ENCODE measurements at regions not wholly inside any gene's neighbourhood (a gene's known extent, or its start where the extent isn't known, plus 50 kb on each side); places are given as distances from the start of the nearest gene placed in this dataset.

DNA sequence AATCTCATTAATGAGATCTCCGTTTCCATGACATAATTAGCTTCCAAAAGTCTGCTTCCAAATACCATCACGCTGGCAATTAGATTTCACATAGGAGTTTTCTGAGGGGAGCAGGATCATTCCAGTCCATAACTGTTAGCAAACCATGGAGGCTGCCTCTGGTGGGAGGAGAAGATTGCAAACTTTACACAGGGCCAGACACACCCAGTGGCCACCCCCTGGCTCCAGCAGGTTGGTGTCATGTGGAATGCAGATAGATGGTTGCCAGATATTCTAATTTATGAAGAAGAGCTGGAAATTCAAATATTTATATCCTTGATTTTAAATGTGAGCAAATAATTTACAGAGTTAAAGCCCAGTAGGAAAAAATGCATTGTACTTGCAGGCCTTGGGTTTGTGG is 164.2 kb downstream of the ICE1 start:
- H3K4me3 ChIP-seq: no peak overlapping the region
- no peak for DNase-seq (ENCODE audit: low read depth in 1 of 2, low spot score in 1 of 2)
- no peaks in the 10 kb centered on the region for H3K27me3 ChIP-seq
- no peaks in the 10 kb centered on the region for H3K4me1 ChIP-seq (ENCODE audit: low read depth)
- TF ChIP-seq, protein P1, sequence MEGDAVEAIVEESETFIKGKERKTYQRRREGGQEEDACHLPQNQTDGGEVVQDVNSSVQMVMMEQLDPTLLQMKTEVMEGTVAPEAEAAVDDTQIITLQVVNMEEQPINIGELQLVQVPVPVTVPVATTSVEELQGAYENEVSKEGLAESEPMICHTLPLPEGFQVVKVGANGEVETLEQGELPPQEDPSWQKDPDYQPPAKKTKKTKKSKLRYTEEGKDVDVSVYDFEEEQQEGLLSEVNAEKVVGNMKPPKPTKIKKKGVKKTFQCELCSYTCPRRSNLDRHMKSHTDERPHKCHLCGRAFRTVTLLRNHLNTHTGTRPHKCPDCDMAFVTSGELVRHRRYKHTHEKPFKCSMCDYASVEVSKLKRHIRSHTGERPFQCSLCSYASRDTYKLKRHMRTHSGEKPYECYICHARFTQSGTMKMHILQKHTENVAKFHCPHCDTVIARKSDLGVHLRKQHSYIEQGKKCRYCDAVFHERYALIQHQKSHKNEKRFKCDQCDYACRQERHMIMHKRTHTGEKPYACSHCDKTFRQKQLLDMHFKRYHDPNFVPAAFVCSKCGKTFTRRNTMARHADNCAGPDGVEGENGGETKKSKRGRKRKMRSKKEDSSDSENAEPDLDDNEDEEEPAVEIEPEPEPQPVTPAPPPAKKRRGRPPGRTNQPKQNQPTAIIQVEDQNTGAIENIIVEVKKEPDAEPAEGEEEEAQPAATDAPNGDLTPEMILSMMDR (IDR thresholded peaks at IDR 0.05; ENCODE audit: low read depth, low read length): no peak
- H3K27ac ChIP-seq: no peak overlapping the region
- H3K9me3 ChIP-seq (ENCODE audit: low read depth): no peaks in the 10 kb centered on the region
- H3K36me3 ChIP-seq: no peaks in the 10 kb centered on the region

DNA sequence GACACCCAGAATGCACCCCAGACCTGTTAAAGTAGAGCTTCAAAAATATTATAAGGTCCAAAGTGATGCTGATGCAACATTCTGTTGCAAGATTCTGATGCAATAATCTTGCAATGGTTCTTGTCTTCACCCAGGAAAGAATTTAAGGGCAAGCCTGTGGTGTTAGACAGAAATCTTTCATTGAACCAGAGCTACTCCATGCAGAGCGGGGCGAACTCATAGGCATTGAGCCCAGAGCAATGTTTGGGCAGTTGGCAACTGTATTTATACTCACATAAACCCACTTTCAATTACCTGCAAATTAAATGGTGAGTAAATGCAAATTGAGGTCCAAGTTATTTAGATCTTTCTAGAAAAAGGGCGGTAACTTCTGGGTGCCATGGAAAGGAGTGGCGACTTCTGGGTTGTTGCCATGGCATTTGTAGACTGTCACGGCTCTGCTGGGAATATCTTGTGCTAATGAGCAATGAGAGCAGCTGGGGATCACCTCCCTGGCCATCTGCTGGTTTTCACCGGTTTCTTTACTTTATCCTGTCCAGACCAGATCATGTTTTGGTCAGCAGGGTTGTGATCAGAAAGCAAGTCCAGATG is 163.4 kb downstream of the ICE1 start:
- no peak overlapping the region for H3K27ac ChIP-seq
- no peaks in the 10 kb centered on the region for H3K27me3 ChIP-seq
- TF ChIP-seq, protein P1 (IDR thresholded peaks at IDR 0.05; ENCODE audit: low read depth, low read length): no peak
- no peak overlapping the region for H3K4me3 ChIP-seq
- H3K9me3 ChIP-seq (ENCODE audit: low read depth): no peaks in the 10 kb centered on the region
- no peaks in the 10 kb centered on the region for H3K4me1 ChIP-seq (ENCODE audit: low read depth)
- H3K36me3 ChIP-seq: no peaks in the 10 kb centered on the region
- peak in 1 of 2 donors; percentile 1 for DNase-seq (ENCODE audit: low read depth in 1 of 2, low spot score in 1 of 2)

GRCh38 chr5:5584751-5585150 is 162.3 kb downstream of the ICE1 start:
- Histone ChIP-seq H3K27ac (no peak overlapping the region), H3K9me3 (ENCODE audit: low read depth) (no peaks in the 10 kb centered on the region), H3K27me3 (no peaks in the 10 kb centered on the region), H3K4me3 (no peak overlapping the region), H3K4me1 (ENCODE audit: low read depth) (no peaks in the 10 kb centered on the region), H3K36me3 (no peaks in the 10 kb centered on the region)
- TF ChIP-seq, protein P1 (IDR thresholded peaks at IDR 0.05; ENCODE audit: low read depth, low read length): no peak
- no peak for DNase-seq (ENCODE audit: low read depth in 1 of 2, low spot score in 1 of 2)

- no peaks in the 10 kb centered on the region for H3K4me1 ChIP-seq (ENCODE audit: low read depth)
- TF ChIP-seq, protein P1 (IDR thresholded peaks at IDR 0.05; ENCODE audit: low read depth, low read length): no peak
- no peaks in the 10 kb centered on the region for H3K9me3 ChIP-seq (ENCODE audit: low read depth)
- no peaks in the 10 kb centered on the region for H3K36me3 ChIP-seq
- H3K27ac ChIP-seq: no peak overlapping the region
- DNase-seq (ENCODE audit: low read depth in 1 of 2, low spot score in 1 of 2): no peak
- no peak overlapping the region for H3K4me3 ChIP-seq
- no peaks in the 10 kb centered on the region for H3K27me3 ChIP-seq
These were observed 161.8 kb downstream of the ICE1 start for GRCh38 chr5:5584236-5584745.

- H3K27me3 ChIP-seq: no peaks in the 10 kb centered on the region
- H3K36me3 ChIP-seq: no peaks in the 10 kb centered on the region
- H3K4me3 ChIP-seq: no peak overlapping the region
- no peak for DNase-seq (ENCODE audit: low read depth in 1 of 2, low spot score in 1 of 2)
- H3K4me1 ChIP-seq (ENCODE audit: low read depth): no peaks in the 10 kb centered on the region
- TF ChIP-seq, protein P1 (IDR thresholded peaks at IDR 0.05; ENCODE audit: low read depth, low read length): no peak
- no peak overlapping the region for H3K27ac ChIP-seq
- H3K9me3 ChIP-seq (ENCODE audit: low read depth): no peaks in the 10 kb centered on the region
These were observed 161.4 kb downstream of the ICE1 start for GRCh38 chr5:5583832-5584231.

Measured in cardiac muscle cell (in vitro differentiated cells and primary cell).